T-cell (primary cell): ENCODE measurements at regions not wholly inside any gene's neighbourhood (a gene's known extent, or its start where the extent isn't known, plus 50 kb on each side); places are given as distances from the start of the nearest gene placed in this dataset.

ENCODE experiments used
- ATAC-seq, 4 experiments: fragments of 200-7000 bp in 3 of 4; fragments of 150-1000 bp in 1 of 4; cut with Tn5 transposase; replicated peaks in 1 of 4; 1 replicate in 3 of 4; 2 replicates in 1 of 4; pipeline ENCODE4 v1.10.0; 2021; ENCODE audit warnings: moderate library complexity in 3 of 4, mild to moderate bottlenecking in 2 of 4, moderate number of reproducible peaks in 1 of 4
- CTCF ChIA-PET, 2 donors: fragments of 300-600 bp; sonication (Branson Sonifier 250); formaldehyde crosslinking; loops; one replicate each; lab custom pipeline; 2022; ENCODE audit warnings: antibody characterized with exemption in 2 of 2; lab: Charles Lee
- POLR2A ChIA-PET, 2 donors: fragments of 300-600 bp; sonication (Branson Sonifier 250); formaldehyde crosslinking; loops; one replicate each; lab custom pipeline; 2022; ENCODE audit warnings: antibody characterized with exemption in 2 of 2; lab: Charles Lee
- DNase-seq, 35 experiments: peaks; one replicate each; pipeline versions ENCODE4 v3.0.0 to v3.0.0-alpha.2; 2013 to 2023
- H3K27ac ChIP-seq: one replicate; pipeline ENCODE4 v1.5.1; 2013; ENCODE audit warnings: low read length
- H3K27me3 ChIP-seq, 2 experiments: replicated peaks in 1 of 2; 1 replicate in 1 of 2; 2 replicates in 1 of 2; pipeline versions ENCODE4 v1.6.1 to v1.7.0; 2013; ENCODE audit warnings: low read length in 1 of 2, mixed read lengths in 1 of 2; ENCODE audit not compliant: control insufficient read depth in 2 of 2, insufficient read depth in 2 of 2; ENCODE audit errors: extremely low read depth in 1 of 2
- H3K36me3 ChIP-seq, 2 donors: 1 replicate in 1 of 2; 2 replicates in 1 of 2; pipeline versions ENCODE4 v1.6.1 to v1.7.0; 2013; ENCODE audit warnings: low read length in 1 of 2; ENCODE audit not compliant: control insufficient read depth in 2 of 2, insufficient read depth in 1 of 2; ENCODE audit errors: extremely low read depth in 1 of 2
- H3K4me1 ChIP-seq, 2 experiments: 1 replicate in 1 of 2; 2 replicates in 1 of 2; pipeline versions ENCODE4 v1.6.1 to v1.7.0; 2013; ENCODE audit warnings: low read length in 2 of 2, mixed read lengths in 1 of 2; ENCODE audit not compliant: insufficient read depth in 2 of 2, control insufficient read depth in 1 of 2; ENCODE audit errors: extremely low read depth in 1 of 2
- H3K4me3 ChIP-seq, 2 donors: 1 replicate in 1 of 2; 2 replicates in 1 of 2; pipeline versions ENCODE4 v1.5.1 to v1.7.0; 2013; ENCODE audit warnings: mild to moderate bottlenecking in 2 of 2, low read length in 1 of 2, moderate library complexity in 1 of 2; ENCODE audit not compliant: control insufficient read depth in 1 of 2; ENCODE audit errors: extremely low read depth in 1 of 2
- H3K9me3 ChIP-seq: 2 replicates; pipeline ENCODE4 v1.7.0; 2013
- H3K27ac Mint-ChIP-seq, 2 donors: one replicate each; pipeline ENCODE4 v1.8.0; 2020 to 2021; ENCODE audit warnings: mild to moderate bottlenecking in 2 of 2, mixed read lengths in 2 of 2
- H3K27me3 Mint-ChIP-seq, 2 donors: one replicate each; pipeline ENCODE4 v1.8.0; 2021 to 2022; ENCODE audit warnings: mixed read lengths in 2 of 2
- H3K36me3 Mint-ChIP-seq: one replicate; pipeline ENCODE4 v1.8.0; 2021; ENCODE audit warnings: mixed read lengths
- H3K4me1 Mint-ChIP-seq, 3 donors: one replicate each; pipeline ENCODE4 v1.8.0; 2020 to 2022; ENCODE audit warnings: mixed read lengths in 3 of 3, mild to moderate bottlenecking in 1 of 3
- H3K4me3 Mint-ChIP-seq, 3 donors: one replicate each; pipeline ENCODE4 v1.8.0; 2020 to 2022; ENCODE audit warnings: mild to moderate bottlenecking in 3 of 3, mixed read lengths in 3 of 3, moderate library complexity in 3 of 3
- H3K9me3 Mint-ChIP-seq, 3 donors: one replicate each; pipeline ENCODE4 v1.8.0; 2020 to 2022; ENCODE audit warnings: mixed read lengths in 3 of 3
- WGBS: methylation state at CpG from one replicate; pipeline ENCODE4 v1.1.5; 2013; ENCODE audit warnings: missing lambda C conversion rate; ENCODE audit not compliant: insufficient coverage; 5-methylcytosine and 5-hydroxymethylcytosine counted together

DNA sequence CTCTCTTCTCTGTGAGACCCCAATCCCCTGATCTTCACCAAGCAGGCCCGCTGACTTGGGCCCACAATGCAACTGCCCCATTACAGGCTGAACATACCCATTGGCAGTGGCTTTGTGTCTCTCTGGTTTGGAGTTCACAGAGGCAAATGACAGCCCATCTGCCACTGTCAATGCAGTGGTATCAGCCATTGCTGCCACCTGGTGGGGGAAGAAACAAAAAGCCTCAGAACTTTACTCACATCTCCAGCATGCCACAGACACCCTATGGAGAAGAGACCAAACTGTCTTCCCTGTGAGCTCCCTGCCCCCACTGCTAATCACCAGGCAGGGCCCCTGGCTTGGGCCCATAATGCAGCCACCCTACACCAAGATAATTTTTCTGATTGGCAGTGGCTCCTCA, 729.3 kb upstream of the ACTRT1 start:
- Mint-ChIP-seq H3K9me3 (peaks cover 2 to 17% (median 9%) of the 10 kb centered on the region in 3 donors), H3K27ac (no peak overlapping the region), H3K4me3 (peak overlapping the region in 1 of 3 donors; percentile 71), H3K4me1 (peaks cover 23 to 38% (median 30%) of the 10 kb centered on the region in 3 donors), H3K27me3 (peaks cover 0 to 9% of the 10 kb centered on the region in 2 donors), H3K36me3 (no peaks in the 10 kb centered on the region)
- DNase-seq (peak in 17 of 35 experiments; percentile 0 to 28 (median 8)), ATAC-seq (peak in 3 of 4 experiments; percentile 33 to 57 (median 35))
- Histone ChIP-seq H3K27ac (no peak overlapping the region), H3K4me1 (peaks cover 0 to 4% of the 10 kb centered on the region in 2 experiments), H3K27me3 (no peaks in the 10 kb centered on the region), H3K4me3 (no peak overlapping the region), H3K9me3 (no peaks in the 10 kb centered on the region), H3K36me3 (no peaks in the 10 kb centered on the region)
- ChIA-PET CTCF (interaction anchor here in 1 of 2 donors (0.7 kb wide), 1 partner anchor 60 kb away, joined by 3 read pairs; no protein-coding TSS in a partner anchor), POLR2A (interaction anchor here in 1 of 2 donors (0.6 kb wide), 1 partner anchor 16 kb away, joined by 6 read pairs; no protein-coding TSS in a partner anchor)
- WGBS = no CpG with 5 or more reads among the region's 1 CpG

DNA sequence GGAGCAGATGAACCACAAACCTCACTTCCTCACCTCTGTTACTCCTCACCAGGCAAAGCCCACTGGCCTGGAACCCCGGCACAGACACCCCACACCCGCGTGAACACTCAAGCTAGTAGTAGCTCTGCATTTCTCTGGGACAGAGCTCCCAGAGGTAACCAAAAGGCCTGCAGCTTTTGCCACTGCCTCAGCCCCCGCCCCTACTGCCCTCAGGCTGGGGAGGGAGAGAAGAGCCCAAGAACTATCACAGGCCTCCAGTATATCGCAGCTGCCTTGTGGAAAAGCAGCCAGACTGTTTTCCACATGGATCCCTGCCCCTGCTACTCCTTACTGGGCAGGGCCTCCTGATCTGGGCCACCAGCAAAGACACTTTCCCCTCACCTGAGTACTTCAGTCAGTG, 728.7 kb upstream of the ACTRT1 start:
- ATAC-seq = no peak
- WGBS = no CpG with 5 or more reads among the region's 5 CpGs

DNA sequence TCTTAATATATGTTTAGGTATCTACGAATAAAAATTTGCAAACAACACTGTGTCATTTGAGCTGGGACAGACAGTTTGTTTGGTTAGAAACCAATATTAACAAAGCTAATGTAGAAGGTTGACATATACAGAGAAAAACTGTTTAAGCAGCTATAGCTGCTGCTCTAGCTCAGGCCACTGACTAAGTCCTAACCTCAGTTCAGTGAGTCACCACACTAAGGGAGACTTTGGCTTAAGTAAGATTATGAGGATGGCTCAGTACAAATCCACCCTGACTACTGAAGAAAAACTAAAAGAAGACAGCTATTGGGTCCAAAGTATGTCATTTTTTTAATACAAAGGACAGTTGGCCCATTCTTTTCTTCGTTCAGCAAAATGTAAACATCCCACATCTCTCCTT, 717.3 kb upstream of the ACTRT1 start:
- Histone ChIP-seq H3K4me1 (no peaks in the 10 kb centered on the region), H3K36me3 (no peaks in the 10 kb centered on the region), H3K4me3 (no peak overlapping the region), H3K27ac (no peak overlapping the region), H3K9me3 (no peaks in the 10 kb centered on the region), H3K27me3 (no peaks in the 10 kb centered on the region)
- Mint-ChIP-seq H3K4me1 (no peaks in the 10 kb centered on the region), H3K9me3 (peaks cover 5 to 7% (median 6%) of the 10 kb centered on the region in 3 donors), H3K27me3 (peaks cover 0 to 6% of the 10 kb centered on the region in 2 donors), H3K27ac (no peak overlapping the region), H3K36me3 (no peaks in the 10 kb centered on the region), H3K4me3 (no peak overlapping the region)
- POLR2A ChIA-PET = no interaction called here
- no CpG with 5 or more reads among the region's 2 CpGs for WGBS
- CTCF ChIA-PET = no interaction called here
- DNase-seq = no peak
- ATAC-seq = no peak

More for the DNA sequence above, 728.7 kb upstream of the ACTRT1 start:
- Mint-ChIP-seq H3K27me3 (peaks cover 0 to 11% of the 10 kb centered on the region in 2 donors), H3K36me3 (no peaks in the 10 kb centered on the region), H3K4me3 (no peak overlapping the region), H3K9me3 (peaks cover 2 to 19% (median 9%) of the 10 kb centered on the region in 3 donors), H3K4me1 (peaks cover 23 to 38% (median 30%) of the 10 kb centered on the region in 3 donors), H3K27ac (no peak overlapping the region)
- Histone ChIP-seq H3K4me1 (peaks cover 0 to 4% of the 10 kb centered on the region in 2 experiments), H3K4me3 (no peak overlapping the region), H3K9me3 (no peaks in the 10 kb centered on the region), H3K27me3 (no peaks in the 10 kb centered on the region), H3K27ac (no peak overlapping the region), H3K36me3 (no peaks in the 10 kb centered on the region)
- POLR2A ChIA-PET = no interaction called here
- DNase-seq = no peak
- CTCF ChIA-PET = no interaction called here

DNA sequence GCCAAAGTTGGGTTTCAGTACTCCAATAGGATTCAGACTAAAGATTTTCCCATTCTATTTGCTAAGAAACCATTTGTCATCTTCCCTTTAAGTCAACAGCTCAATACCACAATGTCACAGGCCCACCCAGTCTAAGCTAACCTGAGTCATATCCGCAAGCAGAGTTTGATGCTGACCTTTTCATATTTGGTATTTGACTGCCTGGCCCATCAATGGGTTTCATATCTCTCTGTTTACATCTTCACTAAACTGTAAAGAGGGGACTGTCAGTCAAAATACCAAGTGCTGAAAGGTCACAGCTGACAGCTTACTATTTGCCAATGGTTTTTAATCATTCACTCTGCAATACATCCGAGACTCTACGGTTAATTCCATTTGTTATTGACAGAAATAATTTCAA, 707.5 kb upstream of the ACTRT1 start:
- no peak overlapping the region for H3K27ac Mint-ChIP-seq
- H3K27me3 ChIP-seq = no peaks in the 10 kb centered on the region
- H3K4me3 ChIP-seq = no peak overlapping the region
- no peaks in the 10 kb centered on the region for H3K4me1 ChIP-seq
- peaks cover 0 to 12% of the 10 kb centered on the region in 2 donors for H3K27me3 Mint-ChIP-seq
- ChIA-PET POLR2A (no interaction called here), CTCF (no interaction called here)
- DNase-seq (no peak), ATAC-seq (no peak)
- no peaks in the 10 kb centered on the region for H3K9me3 ChIP-seq
- no peaks in the 10 kb centered on the region for H3K36me3 Mint-ChIP-seq
- H3K36me3 ChIP-seq = no peaks in the 10 kb centered on the region
- H3K9me3 Mint-ChIP-seq = peaks cover 0 to 4% (median 0%) of the 10 kb centered on the region in 3 donors
- 60% methylated on average over 1 of the region's 3 CpGs for WGBS
- H3K4me3 Mint-ChIP-seq = no peak overlapping the region
- H3K27ac ChIP-seq = no peak overlapping the region
- no peaks in the 10 kb centered on the region for H3K4me1 Mint-ChIP-seq

DNA sequence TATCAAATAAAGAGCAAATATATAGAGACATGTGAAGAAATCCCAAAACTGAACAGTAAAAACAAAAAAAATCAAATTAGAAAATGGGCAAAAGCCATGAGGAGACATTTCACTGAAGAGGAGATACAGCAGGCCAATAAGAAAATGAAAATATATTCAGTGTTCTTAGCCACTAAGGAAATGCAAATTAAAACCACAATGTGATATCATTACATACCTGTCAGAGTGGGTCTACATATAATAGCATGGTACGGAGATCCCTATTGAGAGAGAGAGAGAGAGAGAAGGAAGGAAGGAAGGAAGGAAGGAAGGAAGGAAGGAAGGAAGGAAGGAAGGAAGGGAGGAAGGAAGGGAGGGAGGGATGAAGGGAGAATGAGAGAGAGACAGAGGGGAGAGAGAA, 707.0 kb upstream of the ACTRT1 start:
- H3K4me3 Mint-ChIP-seq = no peak overlapping the region
- no peak overlapping the region for H3K27ac Mint-ChIP-seq
- Histone ChIP-seq H3K4me1 (no peaks in the 10 kb centered on the region), H3K4me3 (no peak overlapping the region), H3K36me3 (no peaks in the 10 kb centered on the region), H3K9me3 (no peaks in the 10 kb centered on the region), H3K27me3 (no peaks in the 10 kb centered on the region), H3K27ac (no peak overlapping the region)
- no peak for ATAC-seq
- POLR2A ChIA-PET = no interaction called here
- H3K4me1 Mint-ChIP-seq = no peaks in the 10 kb centered on the region
- CTCF ChIA-PET = no interaction called here
- DNase-seq = no peak
- no peaks in the 10 kb centered on the region for H3K36me3 Mint-ChIP-seq
- peaks cover 0 to 7% of the 10 kb centered on the region in 2 donors for H3K27me3 Mint-ChIP-seq
- H3K9me3 Mint-ChIP-seq = no peaks in the 10 kb centered on the region
- no CpG with 5 or more reads among the region's 1 CpG for WGBS

DNA sequence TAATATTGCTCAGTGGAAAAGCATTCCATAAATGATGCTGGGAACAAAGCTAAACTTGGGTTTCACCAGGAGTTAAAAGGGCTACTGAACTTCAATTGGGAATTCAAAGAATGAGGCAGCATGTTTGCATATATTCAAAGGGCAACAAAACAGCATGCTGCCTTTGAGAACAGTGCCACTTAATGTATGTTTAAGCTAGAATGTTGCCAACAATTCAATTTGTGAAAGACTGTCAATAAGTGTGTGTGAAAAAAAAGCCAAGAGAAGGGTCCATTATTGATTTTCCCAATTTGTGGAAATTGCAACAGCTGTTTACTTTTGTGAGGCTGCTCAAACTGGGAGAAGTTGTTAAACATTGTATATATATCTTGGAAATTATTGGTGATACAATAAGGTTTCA, 701.9 kb upstream of the ACTRT1 start:
- Mint-ChIP-seq H3K27me3 (peaks cover 0 to 7% of the 10 kb centered on the region in 2 donors), H3K27ac (no peak overlapping the region), H3K4me1 (no peaks in the 10 kb centered on the region), H3K36me3 (no peaks in the 10 kb centered on the region), H3K9me3 (no peaks in the 10 kb centered on the region), H3K4me3 (no peak overlapping the region)
- no peaks in the 10 kb centered on the region for H3K4me1 ChIP-seq
- POLR2A ChIA-PET = no interaction called here
- H3K27me3 ChIP-seq = no peaks in the 10 kb centered on the region
- no peaks in the 10 kb centered on the region for H3K9me3 ChIP-seq
- H3K36me3 ChIP-seq = no peaks in the 10 kb centered on the region
- H3K27ac ChIP-seq = no peak overlapping the region
- ATAC-seq (no peak), DNase-seq (no peak)
- CTCF ChIA-PET = no interaction called here
- no peak overlapping the region for H3K4me3 ChIP-seq

DNA sequence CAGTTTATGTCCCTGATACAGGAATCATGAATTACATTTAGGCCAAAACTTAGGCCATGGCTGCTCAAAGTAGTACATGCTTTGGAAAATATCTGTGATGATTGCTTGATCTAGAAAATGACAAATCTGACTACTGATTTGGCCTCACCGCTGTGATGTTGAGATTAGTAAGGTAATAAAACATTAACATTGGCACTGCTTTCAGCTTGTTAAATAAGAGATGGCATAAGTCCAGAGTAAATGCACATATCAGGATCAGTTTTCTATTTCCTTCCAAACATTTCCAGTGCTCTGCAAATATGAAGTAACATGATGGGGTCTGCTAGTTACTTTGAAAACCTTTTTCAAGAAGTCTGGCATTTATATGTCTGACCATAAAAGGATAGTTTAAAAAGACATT, 687.3 kb upstream of the ACTRT1 start:
- H3K4me3 Mint-ChIP-seq = no peak overlapping the region
- ATAC-seq = no peak
- H3K4me1 Mint-ChIP-seq = no peaks in the 10 kb centered on the region
- H3K27me3 Mint-ChIP-seq = no peaks in the 10 kb centered on the region
- no peak overlapping the region for H3K4me3 ChIP-seq
- POLR2A ChIA-PET = no interaction called here
- no peaks in the 10 kb centered on the region for H3K9me3 ChIP-seq
- H3K36me3 ChIP-seq = no peaks in the 10 kb centered on the region
- no peaks in the 10 kb centered on the region for H3K9me3 Mint-ChIP-seq
- CTCF ChIA-PET = no interaction called here
- no CpG with 5 or more reads among the region's 1 CpG for WGBS
- H3K27ac Mint-ChIP-seq = no peak overlapping the region
- no peaks in the 10 kb centered on the region for H3K4me1 ChIP-seq
- H3K27ac ChIP-seq = no peak overlapping the region
- DNase-seq = no peak
- no peaks in the 10 kb centered on the region for H3K36me3 Mint-ChIP-seq
- no peaks in the 10 kb centered on the region for H3K27me3 ChIP-seq
